ENCODE measurements at regions not wholly inside any gene's neighbourhood (a gene's known extent, or its start where the extent isn't known, plus 50 kb on each side); places are given as distances from the start of the nearest gene placed in this dataset.

- TF ChIP-seq CTCF (IDR thresholded peaks at IDR 0.05; ENCODE audit: poor library complexity) (no peak), EZH2phosphoT487 (IDR thresholded peaks at IDR 0.05; ENCODE audit: low read depth, severe bottlenecking, unreplicated experiment) (no peak), EZH2 (IDR thresholded peaks at IDR 0.05; ENCODE audit: borderline replicate concordance) (no peak)
These were observed 533.0 kb upstream of the FMR1 start for GRCh38 chrX:147378767-147379166.

Measured in hepatocyte (in vitro differentiated cells).